Calu3 (cell line): ENCODE measurements at regions not wholly inside any gene's neighbourhood (a gene's known extent, or its start where the extent isn't known, plus 50 kb on each side); places are given as distances from the start of the nearest gene placed in this dataset.

Experiments
- BruUV-seq: library from RNA; stranded (reverse); fragments of 400-500 nt; replicated peaks from 2 replicates; lab custom pipeline; 2021; lab: Mats Ljungman, UMichigan
- CTCF ChIA-PET: fragments of 300-600 bp; sonication (Branson Sonifier 250); formaldehyde crosslinking; loops from one replicate; lab custom pipeline; 2022; ENCODE audit warnings: antibody characterized with exemption; lab: Charles Lee
- DNase-seq: peaks from one replicate; pipeline ENCODE4 v3.0.0; 2022
- H3K27ac Mint-ChIP-seq: one replicate; pipeline ENCODE4 v1.8.0; 2022; ENCODE audit warnings: mixed read lengths; ENCODE audit not compliant: unreplicated experiment
- H3K27me3 Mint-ChIP-seq: one replicate; pipeline ENCODE4 v1.8.0; 2022; ENCODE audit warnings: mixed read lengths; ENCODE audit not compliant: unreplicated experiment
- H3K36me3 Mint-ChIP-seq: one replicate; pipeline ENCODE4 v1.8.0; 2022; ENCODE audit warnings: mild to moderate bottlenecking, moderate library complexity, mixed read lengths; ENCODE audit not compliant: insufficient read depth, unreplicated experiment
- H3K4me1 Mint-ChIP-seq: one replicate; pipeline ENCODE4 v1.8.0; 2022; ENCODE audit warnings: mild to moderate bottlenecking, low read depth, mixed read lengths; ENCODE audit not compliant: unreplicated experiment
- H3K4me3 Mint-ChIP-seq: one replicate; pipeline ENCODE4 v1.8.0; 2022; ENCODE audit warnings: mild to moderate bottlenecking, low read depth, moderate library complexity, mixed read lengths; ENCODE audit not compliant: unreplicated experiment
- H3K9me3 Mint-ChIP-seq: one replicate; pipeline ENCODE4 v1.8.0; 2022; ENCODE audit warnings: low read depth, mixed read lengths; ENCODE audit not compliant: unreplicated experiment
- intact Hi-C: fragments of 100-400 bp; cut with micrococcal nuclease; formaldehyde crosslinking; loops from one replicate; pipeline ENCODE4 v1.10.0; 2022; ENCODE audit not compliant: unreplicated experiment
- TF ChIP-seq, protein P1 (sequence below): fragments of 200-600 bp; IDR thresholded peaks from one replicate; pipeline ENCODE4 v1.8.0; 2022; ENCODE audit warnings: antibody characterized with exemption; ENCODE audit not compliant: unreplicated experiment

- H3K27ac Mint-ChIP-seq: no peak overlapping the region
- TF ChIP-seq, protein P1, sequence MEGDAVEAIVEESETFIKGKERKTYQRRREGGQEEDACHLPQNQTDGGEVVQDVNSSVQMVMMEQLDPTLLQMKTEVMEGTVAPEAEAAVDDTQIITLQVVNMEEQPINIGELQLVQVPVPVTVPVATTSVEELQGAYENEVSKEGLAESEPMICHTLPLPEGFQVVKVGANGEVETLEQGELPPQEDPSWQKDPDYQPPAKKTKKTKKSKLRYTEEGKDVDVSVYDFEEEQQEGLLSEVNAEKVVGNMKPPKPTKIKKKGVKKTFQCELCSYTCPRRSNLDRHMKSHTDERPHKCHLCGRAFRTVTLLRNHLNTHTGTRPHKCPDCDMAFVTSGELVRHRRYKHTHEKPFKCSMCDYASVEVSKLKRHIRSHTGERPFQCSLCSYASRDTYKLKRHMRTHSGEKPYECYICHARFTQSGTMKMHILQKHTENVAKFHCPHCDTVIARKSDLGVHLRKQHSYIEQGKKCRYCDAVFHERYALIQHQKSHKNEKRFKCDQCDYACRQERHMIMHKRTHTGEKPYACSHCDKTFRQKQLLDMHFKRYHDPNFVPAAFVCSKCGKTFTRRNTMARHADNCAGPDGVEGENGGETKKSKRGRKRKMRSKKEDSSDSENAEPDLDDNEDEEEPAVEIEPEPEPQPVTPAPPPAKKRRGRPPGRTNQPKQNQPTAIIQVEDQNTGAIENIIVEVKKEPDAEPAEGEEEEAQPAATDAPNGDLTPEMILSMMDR: no peak
- no peaks in the 10 kb centered on the region for H3K27me3 Mint-ChIP-seq
- BruUV-seq: no TSS peak
- no peaks in the 10 kb centered on the region for H3K4me1 Mint-ChIP-seq
- intact Hi-C loops: no loop called here
- no peaks in the 10 kb centered on the region for H3K36me3 Mint-ChIP-seq
- no peak overlapping the region for H3K4me3 Mint-ChIP-seq
- DNase-seq: no peak
- peaks cover 5% of the 10 kb centered on the region for H3K9me3 Mint-ChIP-seq
- CTCF ChIA-PET: no interaction called here
Observed at GRCh38 chr3:80158332-80158731, 390.5 kb upstream of the ROBO1 start.

DNA sequence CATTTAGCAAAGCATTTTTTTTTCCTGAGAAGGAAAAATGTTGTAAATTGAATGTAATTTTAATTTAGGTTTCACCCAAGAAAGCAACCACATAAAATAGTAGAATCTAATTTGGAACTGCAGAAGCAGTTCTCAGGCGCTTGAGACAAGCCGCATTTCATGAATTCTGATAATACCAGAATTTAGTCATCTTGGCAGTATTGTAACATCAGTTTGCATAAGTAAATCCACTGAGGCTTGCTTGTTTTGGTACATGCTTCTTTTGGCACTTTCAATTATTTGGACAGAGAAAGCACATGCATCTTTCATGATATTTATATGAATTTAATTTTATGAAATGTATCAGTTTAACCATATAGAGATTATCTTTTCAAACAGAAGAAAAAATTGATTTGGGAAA, 389.7 kb upstream of the ROBO1 start:
- no peaks in the 10 kb centered on the region for H3K36me3 Mint-ChIP-seq
- intact Hi-C loops: no loop called here
- DNase-seq: no peak
- H3K9me3 Mint-ChIP-seq: peaks cover 7% of the 10 kb centered on the region
- CTCF ChIA-PET: no interaction called here
- H3K27me3 Mint-ChIP-seq: no peaks in the 10 kb centered on the region
- TF ChIP-seq, protein P1: no peak
- H3K4me3 Mint-ChIP-seq: no peak overlapping the region
- no peaks in the 10 kb centered on the region for H3K4me1 Mint-ChIP-seq
- no peak overlapping the region for H3K27ac Mint-ChIP-seq
- no TSS peak for BruUV-seq

GRCh38 chr3:80152692-80153091, 384.9 kb upstream of the ROBO1 start:
- Mint-ChIP-seq H3K4me3 (no peak overlapping the region), H3K27me3 (no peaks in the 10 kb centered on the region), H3K36me3 (no peaks in the 10 kb centered on the region), H3K4me1 (no peaks in the 10 kb centered on the region), H3K9me3 (peaks cover 9% of the 10 kb centered on the region), H3K27ac (no peak overlapping the region)
- no TSS peak for BruUV-seq
- intact Hi-C loops: no loop called here
- TF ChIP-seq, protein P1: no peak
- CTCF ChIA-PET: no interaction called here
- DNase-seq: no peak

- CTCF ChIA-PET: no interaction called here
- TF ChIP-seq, protein P1: no peak
- BruUV-seq: no TSS peak
- no peak for DNase-seq
- Mint-ChIP-seq H3K4me3 (no peak overlapping the region), H3K27me3 (no peaks in the 10 kb centered on the region), H3K36me3 (no peaks in the 10 kb centered on the region), H3K27ac (no peak overlapping the region), H3K4me1 (no peaks in the 10 kb centered on the region), H3K9me3 (no peaks in the 10 kb centered on the region)
- intact Hi-C loops: no loop called here
Observed at GRCh38 chr3:80142714-80143113, 374.9 kb upstream of the ROBO1 start.

DNA sequence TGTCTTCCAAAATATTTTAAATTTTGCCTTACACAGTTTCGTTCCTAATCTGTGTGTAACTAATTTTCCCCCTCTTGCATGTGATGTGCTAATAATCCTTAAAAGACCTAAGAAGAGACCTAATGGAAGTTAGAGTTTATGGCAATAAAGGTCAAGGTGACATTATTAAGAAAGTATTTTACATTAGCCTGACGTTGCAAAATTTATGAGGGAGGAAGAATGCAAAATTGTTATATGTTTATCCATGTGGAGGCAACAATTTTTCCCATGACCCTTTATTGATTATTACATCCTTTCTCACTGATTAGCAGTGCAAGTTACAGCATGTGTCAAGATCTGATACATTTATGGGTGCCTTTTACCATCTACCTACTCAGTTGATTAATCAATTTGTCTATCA, 373.8 kb upstream of the ROBO1 start:
- no peaks in the 10 kb centered on the region for H3K4me1 Mint-ChIP-seq
- no TSS peak for BruUV-seq
- no peak overlapping the region for H3K4me3 Mint-ChIP-seq
- no peaks in the 10 kb centered on the region for H3K36me3 Mint-ChIP-seq
- CTCF ChIA-PET: no interaction called here
- H3K9me3 Mint-ChIP-seq: no peaks in the 10 kb centered on the region
- TF ChIP-seq, protein P1: no peak
- intact Hi-C loops: no loop called here
- no peaks in the 10 kb centered on the region for H3K27me3 Mint-ChIP-seq
- H3K27ac Mint-ChIP-seq: no peak overlapping the region
- no peak for DNase-seq
